H1 (cell line): ENCODE measurements at regions not wholly inside any gene's neighbourhood (a gene's known extent, or its start where the extent isn't known, plus 50 kb on each side); places are given as distances from the start of the nearest gene placed in this dataset.

ENCODE experiments used
- CTCF ChIA-PET: fragments of 300-600 bp; sonication (Branson Sonifier 250); formaldehyde crosslinking; loops from one replicate; lab custom pipeline; 2021; ENCODE audit not compliant: partially characterized antibody; lab: Charles Lee
- POLR2A ChIA-PET: fragments of 300-600 bp; sonication (Branson Sonifier 250); formaldehyde crosslinking; loops from one replicate; lab custom pipeline; 2021; ENCODE audit warnings: inconsistent platforms; ENCODE audit not compliant: partially characterized antibody; lab: Charles Lee
- DNase-seq, 2 experiments: peaks; one replicate each; pipeline versions ENCODE4 v3.0.0 to v3.0.0-alpha.2; 2010 to 2022; ENCODE audit warnings: low spot score in 2 of 2, low read depth in 1 of 2, mixed read lengths in 1 of 2
- FAIRE-seq: peaks from 2 replicates; lab custom pipeline; 2011; peaks lifted over from hg19 to GRCh38; lab: Jason Lieb, UNC
- H2AFZ ChIP-seq: 2 replicates; pipeline ENCODE4 v1.8.1; 2012; ENCODE audit warnings: low read length, inconsistent platforms
- H2AK5ac ChIP-seq: 2 replicates; pipeline ENCODE4 v1.6.1; 2013; ENCODE audit warnings: low read depth, low read length
- H2BK120ac ChIP-seq: replicated peaks from 2 replicates; pipeline ENCODE3; 2013; ENCODE audit warnings: low read depth, low read length, inconsistent platforms
- H2BK12ac ChIP-seq: 2 replicates; pipeline ENCODE4 v1.6.1; 2013; ENCODE audit warnings: low read depth, low read length
- H2BK15ac ChIP-seq: 2 replicates; pipeline ENCODE4 v1.6.1; 2013; ENCODE audit warnings: low read length
- H2BK20ac ChIP-seq: 2 replicates; pipeline ENCODE4 v1.6.1; 2013; ENCODE audit warnings: low read length
- H2BK5ac ChIP-seq: 2 replicates; pipeline ENCODE4 v1.6.1; 2013; ENCODE audit warnings: low read depth, low read length
- H3K14ac ChIP-seq: 2 replicates; pipeline ENCODE4 v1.6.1; 2013; ENCODE audit warnings: inconsistent platforms; ENCODE audit not compliant: insufficient read length
- H3K18ac ChIP-seq: 2 replicates; pipeline ENCODE4 v1.6.1; 2013; ENCODE audit warnings: low read length; ENCODE audit errors: extremely low read depth
- H3K23ac ChIP-seq: 2 replicates; pipeline ENCODE4 v1.6.1; 2013; ENCODE audit warnings: inconsistent platforms; ENCODE audit not compliant: insufficient read length
- H3K23me2 ChIP-seq: 2 replicates; pipeline ENCODE4 v1.6.1; 2013; ENCODE audit warnings: low read depth, low read length
- H3K27ac ChIP-seq: 2 replicates; pipeline ENCODE4 v1.6.1; 2011; ENCODE audit warnings: low read depth, low read length, inconsistent platforms
- H3K27me3 ChIP-seq, 4 experiments: replicated peaks in 1 of 4; 1 replicate in 1 of 4; 2 replicates in 3 of 4; pipeline versions ENCODE4 v1.6.1 to v1.8.1; 2011 to 2013; ENCODE audit warnings: low read length in 3 of 4, mild to moderate bottlenecking in 3 of 4, inconsistent platforms in 2 of 4, mixed read lengths in 2 of 4, moderate library complexity in 1 of 4; ENCODE audit not compliant: control insufficient read depth in 3 of 4, insufficient read depth in 3 of 4; ENCODE audit errors: extremely low read depth in 1 of 4
- H3K36me3 ChIP-seq, 4 experiments: 2 replicates each; pipeline versions ENCODE4 v1.6.1 to v1.8.1; 2011 to 2013; ENCODE audit warnings: mild to moderate bottlenecking in 4 of 4, low read length in 3 of 4, moderate library complexity in 2 of 4, control low read depth in 1 of 4, inconsistent platforms in 1 of 4; ENCODE audit not compliant: insufficient read depth in 4 of 4, control insufficient read depth in 2 of 4
- H3K4ac ChIP-seq: replicated peaks from 2 replicates; pipeline ENCODE3; 2013; ENCODE audit warnings: low read length, low read depth, mixed read lengths, inconsistent platforms; ENCODE audit not compliant: insufficient read length
- H3K4me1 ChIP-seq, 4 experiments: replicated peaks in 1 of 4; 1 replicate in 1 of 4; 2 replicates in 3 of 4; pipeline versions ENCODE4 v1.6.1 to v1.8.1; 2011 to 2013; ENCODE audit warnings: low read length in 3 of 4, inconsistent platforms in 2 of 4, mixed read lengths in 1 of 4; ENCODE audit not compliant: insufficient read depth in 4 of 4, control insufficient read depth in 3 of 4
- H3K4me2 ChIP-seq, 2 experiments: 2 replicates each; pipeline versions ENCODE4 v1.6.1 to v1.8.1; 2011 to 2013; ENCODE audit warnings: low read depth in 2 of 2, low read length in 2 of 2, control low read depth in 1 of 2, inconsistent platforms in 1 of 2, mild to moderate bottlenecking in 1 of 2; ENCODE audit not compliant: insufficient read depth in 1 of 2
- H3K4me3 ChIP-seq, 4 experiments: fragments of 200-600, 300-600 bp in 1 of 4; sonication (generic), shearing (Covaris generic), sonication (Bioruptor Twin) in 1 of 4; 2 replicates each; pipeline versions ENCODE4 v1.5.1 to v1.8.1; 2011 to 2016; ENCODE audit warnings: low read length in 4 of 4, low read depth in 3 of 4, control low read depth in 2 of 4, inconsistent platforms in 2 of 4, mild to moderate bottlenecking in 2 of 4, mixed read lengths in 1 of 4, moderate library complexity in 1 of 4; ENCODE audit not compliant: insufficient read depth in 2 of 4; ENCODE audit errors: extremely low read depth in 1 of 4
- H3K56ac ChIP-seq: replicated peaks from 2 replicates; pipeline ENCODE3; 2013; ENCODE audit warnings: low read depth, mild to moderate bottlenecking, mixed read lengths, low read length, inconsistent platforms; ENCODE audit not compliant: insufficient read length
- H3K79me1 ChIP-seq: 2 replicates; pipeline ENCODE4 v1.6.1; 2013; ENCODE audit warnings: low read depth, low read length, control low read depth
- H3K79me2 ChIP-seq, 2 experiments: 2 replicates each; pipeline versions ENCODE4 v1.6.1 to v1.8.1; 2012 to 2013; ENCODE audit warnings: low read length in 2 of 2, mild to moderate bottlenecking in 2 of 2, inconsistent platforms in 1 of 2; ENCODE audit not compliant: insufficient read depth in 2 of 2, control insufficient read depth in 1 of 2
- H3K9ac ChIP-seq, 4 experiments: replicated peaks in 1 of 4; 1 replicate in 1 of 4; 2 replicates in 3 of 4; pipeline versions ENCODE4 v1.6.1 to v1.8.1; 2011 to 2013; ENCODE audit warnings: low read depth in 3 of 4, low read length in 3 of 4, control low read depth in 2 of 4, mild to moderate bottlenecking in 2 of 4, moderate library complexity in 2 of 4, inconsistent platforms in 1 of 4; ENCODE audit errors: extremely low read depth in 1 of 4
- H3K9me3 ChIP-seq, 2 experiments: 2 replicates each; pipeline versions ENCODE4 v1.6.1 to v1.8.1; 2012 to 2013; ENCODE audit warnings: mild to moderate bottlenecking in 2 of 2, moderate library complexity in 2 of 2, control low read depth in 1 of 2, inconsistent platforms in 1 of 2, low read depth in 1 of 2, low read length in 1 of 2, mixed read lengths in 1 of 2; ENCODE audit not compliant: insufficient read depth in 2 of 2
- H4K20me1 ChIP-seq, 2 experiments: replicated peaks in 1 of 2; 2 replicates each; pipeline versions ENCODE3 to v1.8.1; 2011 to 2013; ENCODE audit warnings: inconsistent platforms in 2 of 2, low read length in 2 of 2, mild to moderate bottlenecking in 1 of 2; ENCODE audit not compliant: insufficient read depth in 2 of 2, control insufficient read depth in 1 of 2
- H4K5ac ChIP-seq: 2 replicates; pipeline ENCODE4 v1.6.1; 2013; ENCODE audit warnings: low read length, low read depth, mixed read lengths, inconsistent platforms; ENCODE audit not compliant: insufficient read length
- H4K8ac ChIP-seq: 2 replicates; pipeline ENCODE4 v1.8.0; 2013; ENCODE audit warnings: mild to moderate bottlenecking, moderate library complexity, low read length, inconsistent platforms; ENCODE audit not compliant: insufficient read depth; ENCODE audit errors: extremely low read depth
- H4K91ac ChIP-seq: replicated peaks from 2 replicates; pipeline ENCODE3; 2013; ENCODE audit warnings: low read length, mixed read lengths, inconsistent platforms; ENCODE audit not compliant: insufficient read length
- ATF2 ChIP-seq: IDR thresholded peaks from 2 replicates; pipeline ENCODE4 v1.6.1; 2012; ENCODE audit warnings: low read length, inconsistent platforms
- CHD2 ChIP-seq: IDR thresholded peaks from 2 replicates; pipeline ENCODE4 v1.6.1; 2012; ENCODE audit warnings: low read length, improper control_type of control experiment
- CTBP2 ChIP-seq: IDR thresholded peaks from 2 replicates; pipeline ENCODE4 v1.7.0; 2011; ENCODE audit warnings: borderline replicate concordance, mild to moderate bottlenecking, moderate library complexity, mixed read lengths, low read length; ENCODE audit not compliant: insufficient read depth, insufficient read length
- EZH2 ChIP-seq: fragments of 200-600 bp; sonication (generic); IDR thresholded peaks from 2 replicates; pipeline ENCODE4 v1.7.1; 2012; ENCODE audit warnings: low read depth, mild to moderate bottlenecking, moderate library complexity, low read length, inconsistent platforms; ENCODE audit not compliant: severe bottlenecking
- GTF2F1 ChIP-seq: IDR thresholded peaks from 2 replicates; pipeline ENCODE4 v1.6.1; 2012; ENCODE audit warnings: low read depth, low read length, improper control_type of control experiment, borderline replicate concordance
- HDAC6 ChIP-seq: IDR thresholded peaks from one replicate; pipeline ENCODE4 v1.7.1; 2012; ENCODE audit warnings: low read depth, mild to moderate bottlenecking, inconsistent platforms, low read length, moderate library complexity
- NANOG ChIP-seq: IDR thresholded peaks from 2 replicates; pipeline ENCODE4 v1.6.1; 2011; ENCODE audit warnings: low read length, low read depth, mild to moderate bottlenecking, inconsistent platforms; ENCODE audit not compliant: insufficient read depth, poor library complexity, severe bottlenecking
- RBBP5 ChIP-seq: IDR thresholded peaks from 2 replicates; pipeline ENCODE4 v1.7.1; 2012; ENCODE audit warnings: low read depth, mild to moderate bottlenecking, inconsistent platforms, low read length, moderate library complexity, borderline replicate concordance
- SP1 ChIP-seq: IDR thresholded peaks from 2 replicates; pipeline ENCODE4 v1.6.1; 2011; ENCODE audit warnings: low read depth, low read length
- TAF1 ChIP-seq: IDR thresholded peaks from 2 replicates; pipeline ENCODE4 v1.6.1; 2011; ENCODE audit warnings: mild to moderate bottlenecking, low read depth, low read length
- TBP ChIP-seq: IDR thresholded peaks from 2 replicates; pipeline ENCODE4 v1.6.1; 2011; ENCODE audit warnings: low read depth, low read length, improper control_type of control experiment
- WGBS, 2 experiments: shearing (Covaris generic) in 1 of 2; methylation state at CpG; one replicate each; pipeline versions ENCODE4 v1.1.6 to v1.1.7; 2013 to 2015; ENCODE audit warnings: low lambda C conversion rate in 2 of 2, mixed read lengths in 2 of 2, inconsistent platforms in 1 of 2, low coverage in 1 of 2, missing lambda C conversion rate in 1 of 2; ENCODE audit not compliant: insufficient replicate concordance in 2 of 2, insufficient coverage in 1 of 2, insufficient read length in 1 of 2; ENCODE audit errors: extremely low coverage in 1 of 2, missing lambda C conversion rate in 1 of 2; 5-methylcytosine and 5-hydroxymethylcytosine counted together
- TF ChIP-seq, protein P1 (sequence below): IDR thresholded peaks from 2 replicates; pipeline ENCODE4 v1.6.1; 2012; ENCODE audit warnings: inconsistent platforms

GRCh38 chr15:54719325-54719724 is 477.4 kb downstream of the RSL24D1 start:
- Histone ChIP-seq H2AFZ (no peak overlapping the region), H3K14ac (no peak overlapping the region), H3K79me1 (no peaks in the 10 kb centered on the region), H3K4ac (no peak overlapping the region), H3K4me2 (no peak overlapping the region), H3K27me3 (no peaks in the 10 kb centered on the region), H3K18ac (no peak overlapping the region), H2BK15ac (no peak overlapping the region), H3K36me3 (no peaks in the 10 kb centered on the region), H3K79me2 (no peaks in the 10 kb centered on the region), H4K20me1 (no peaks in the 10 kb centered on the region), H3K9me3 (peaks cover 16 to 25% of the 10 kb centered on the region in 2 experiments; a peak in 3 of 4 replicates), H2BK20ac (no peak overlapping the region), H4K91ac (no peak overlapping the region), H3K27ac (no peak overlapping the region), H2BK12ac (no peak overlapping the region), H4K5ac (no peak overlapping the region), H3K23ac (no peak overlapping the region), H3K4me3 (no peak overlapping the region), H2BK120ac (no peak overlapping the region), H2AK5ac (no peak overlapping the region), H3K4me1 (no peaks in the 10 kb centered on the region), H3K56ac (no peak overlapping the region), H4K8ac (no peak overlapping the region), H3K23me2 (peaks cover 1% of the 10 kb centered on the region; the same call in 1 of the 2 replicates), H3K9ac (no peak overlapping the region), H2BK5ac (no peak overlapping the region)
- ChIA-PET POLR2A (no interaction called here), CTCF (no interaction called here)
- DNase-seq (no peak), FAIRE-seq (no peak)
- 77% methylated on average over 2 of the region's 2 CpGs; no CpG with 5 or more reads in 1 of the 2 experiments for WGBS, 2 experiments
- TF ChIP-seq CTBP2: no peak
- no peak for TF ChIP-seq ATF2
- no peak for TF ChIP-seq GTF2F1
- TF ChIP-seq, protein P1, sequence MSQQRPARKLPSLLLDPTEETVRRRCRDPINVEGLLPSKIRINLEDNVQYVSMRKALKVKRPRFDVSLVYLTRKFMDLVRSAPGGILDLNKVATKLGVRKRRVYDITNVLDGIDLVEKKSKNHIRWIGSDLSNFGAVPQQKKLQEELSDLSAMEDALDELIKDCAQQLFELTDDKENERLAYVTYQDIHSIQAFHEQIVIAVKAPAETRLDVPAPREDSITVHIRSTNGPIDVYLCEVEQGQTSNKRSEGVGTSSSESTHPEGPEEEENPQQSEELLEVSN: no peak
- TF ChIP-seq TAF1: no peak
- TF ChIP-seq HDAC6: no peak
- no peak for TF ChIP-seq CHD2
- TF ChIP-seq EZH2: no peak
- TF ChIP-seq TBP: no peak
- no peak for TF ChIP-seq SP1
- no peak for TF ChIP-seq RBBP5
- no peak for TF ChIP-seq NANOG
